ENCODE measurements at regions not wholly inside any gene's neighbourhood (a gene's known extent, or its start where the extent isn't known, plus 50 kb on each side); places are given as distances from the start of the nearest gene placed in this dataset.
A peak's percentile ranks its signal among the peaks of the same experiment; 100 is the strongest.

DNA sequence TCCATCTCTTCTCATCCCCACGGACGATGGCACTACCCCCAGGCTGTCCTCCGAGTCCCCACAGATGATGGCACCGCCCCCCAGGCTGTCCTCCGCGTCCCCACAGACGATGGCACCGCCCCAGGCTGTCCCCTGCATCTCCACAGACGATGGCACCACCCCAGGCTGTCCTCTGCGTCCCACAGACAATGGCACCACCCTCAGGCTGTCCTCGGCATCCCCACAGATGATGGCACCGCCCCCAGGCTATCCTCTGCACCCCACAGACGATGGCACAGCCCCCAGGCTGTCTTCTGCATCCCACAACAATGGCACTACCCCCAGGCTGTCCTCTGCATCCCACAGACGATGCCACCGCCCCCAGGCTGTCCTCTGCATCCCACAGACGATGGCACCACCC is 57.4 kb upstream of the PTCH1 start:
- peak overlapping the region; percentile 25 for H3K4me2 ChIP-seq (ENCODE audit: low read length)
- intact Hi-C loops (cut with micrococcal nuclease) = no loop called here
- DNase-seq (ENCODE audit: low read depth, low spot score) (no peak), ATAC-seq (peak; percentile 79)
- no peaks in the 10 kb centered on the region for H3K9me3 ChIP-seq (ENCODE audit: control insufficient read depth in 1 of 2, insufficient read depth in 1 of 2, low read depth in 1 of 2, low read length in 2 of 2)
- H3K4me1 ChIP-seq (ENCODE audit: control insufficient read depth in 1 of 2, insufficient read depth in 2 of 2, low read length in 2 of 2) = peaks cover 0 to 2% of the 10 kb centered on the region in 2 experiments; a peak in 1 of 4 replicates
- RAD21 ChIA-PET (ENCODE audit: low non-redundant PET in 1 of 2, low total read pairs in 2 of 2, uncharacterized antibody in 2 of 2, unreplicated experiment in 2 of 2) = no interaction called here
- POLR2A ChIA-PET = no interaction called here
- no peaks in the 10 kb centered on the region for H3K9me2 ChIP-seq (ENCODE audit: insufficient read depth)
- no peak overlapping the region for H2AFZ ChIP-seq (ENCODE audit: low read depth, low read length, poor library complexity, severe bottlenecking)
- H3K79me2 ChIP-seq (ENCODE audit: insufficient read depth, low read length) = no peaks in the 10 kb centered on the region
- BruUV-seq (replicated peaks) = no TSS peak
- CTCF ChIA-PET = no interaction called here
- no peak overlapping the region for H3K27ac ChIP-seq (ENCODE audit: low read depth, low read length)
- H3K36me3 ChIP-seq (ENCODE audit: control insufficient read depth in 1 of 2, insufficient read depth in 2 of 2, low read length in 2 of 2) = no peaks in the 10 kb centered on the region
- TF ChIP-seq RAD21 (IDR thresholded peaks at IDR 0.05; ENCODE audit: low read depth) (peak; percentile 54), CEBPB (IDR thresholded peaks at IDR 0.05; ENCODE audit: low read depth) (no peak), TCF7L2 (IDR thresholded peaks at IDR 0.05; ENCODE audit: borderline replicate concordance, extremely low read depth, insufficient read depth, insufficient read length) (no peak), POLR2AphosphoS5 (IDR thresholded peaks at IDR 0.05; ENCODE audit: low read depth, low read length) (no peak)
- TF ChIP-seq, protein P1, sequence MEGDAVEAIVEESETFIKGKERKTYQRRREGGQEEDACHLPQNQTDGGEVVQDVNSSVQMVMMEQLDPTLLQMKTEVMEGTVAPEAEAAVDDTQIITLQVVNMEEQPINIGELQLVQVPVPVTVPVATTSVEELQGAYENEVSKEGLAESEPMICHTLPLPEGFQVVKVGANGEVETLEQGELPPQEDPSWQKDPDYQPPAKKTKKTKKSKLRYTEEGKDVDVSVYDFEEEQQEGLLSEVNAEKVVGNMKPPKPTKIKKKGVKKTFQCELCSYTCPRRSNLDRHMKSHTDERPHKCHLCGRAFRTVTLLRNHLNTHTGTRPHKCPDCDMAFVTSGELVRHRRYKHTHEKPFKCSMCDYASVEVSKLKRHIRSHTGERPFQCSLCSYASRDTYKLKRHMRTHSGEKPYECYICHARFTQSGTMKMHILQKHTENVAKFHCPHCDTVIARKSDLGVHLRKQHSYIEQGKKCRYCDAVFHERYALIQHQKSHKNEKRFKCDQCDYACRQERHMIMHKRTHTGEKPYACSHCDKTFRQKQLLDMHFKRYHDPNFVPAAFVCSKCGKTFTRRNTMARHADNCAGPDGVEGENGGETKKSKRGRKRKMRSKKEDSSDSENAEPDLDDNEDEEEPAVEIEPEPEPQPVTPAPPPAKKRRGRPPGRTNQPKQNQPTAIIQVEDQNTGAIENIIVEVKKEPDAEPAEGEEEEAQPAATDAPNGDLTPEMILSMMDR (IDR thresholded peaks at IDR 0.05 in 2 of 3, conservative IDR thresholded peaks at IDR 0.05 in 1 of 3; ENCODE audit: borderline replicate concordance in 1 of 3, insufficient read depth in 1 of 3, low read depth in 2 of 3, low read length in 2 of 3) = peak; percentile 14 to 40 (median 32); a peak in 4 of 6 replicates
- no peak overlapping the region for H3K4me3 ChIP-seq (replicated peaks in 1 of 2; ENCODE audit: low read depth in 1 of 2, low read length in 2 of 2)
- H4K20me1 ChIP-seq (ENCODE audit: insufficient read depth) = no peaks in the 10 kb centered on the region
- no peak overlapping the region for H3K9ac ChIP-seq (ENCODE audit: low read length)
- H3K27me3 ChIP-seq (ENCODE audit: insufficient read depth, low read length) = no peaks in the 10 kb centered on the region

DNA sequence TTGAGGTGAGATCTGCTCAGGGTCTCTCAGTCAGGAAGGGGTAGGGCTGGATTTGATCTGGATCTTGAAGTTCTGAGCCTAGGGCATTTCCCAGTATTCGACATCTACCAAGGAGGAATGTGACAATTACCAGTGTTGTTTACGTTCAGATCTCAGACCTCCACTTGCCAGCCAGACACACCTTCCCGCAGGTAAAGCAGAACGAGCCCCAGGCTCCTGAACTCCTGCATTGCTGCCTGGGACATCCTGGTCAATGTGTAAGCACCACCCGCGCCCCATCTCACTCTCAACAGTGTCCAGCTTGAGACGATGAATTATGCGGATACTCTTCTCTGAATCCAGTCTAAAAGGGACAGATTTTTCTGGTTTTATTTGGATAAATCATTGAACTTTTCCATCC is 56.7 kb upstream of the PTCH1 start:
- ATAC-seq = no peak
- ChIA-PET CTCF (no interaction called here), POLR2A (no interaction called here), RAD21 (ENCODE audit: low non-redundant PET in 1 of 2, low total read pairs in 2 of 2, uncharacterized antibody in 2 of 2, unreplicated experiment in 2 of 2) (no interaction called here)
- Histone ChIP-seq H3K4me3 (replicated peaks in 1 of 2; ENCODE audit: low read depth in 1 of 2, low read length in 2 of 2) (no peak overlapping the region), H3K9me2 (ENCODE audit: insufficient read depth) (no peaks in the 10 kb centered on the region), H3K27me3 (ENCODE audit: insufficient read depth, low read length) (no peaks in the 10 kb centered on the region), H3K9me3 (ENCODE audit: control insufficient read depth in 1 of 2, insufficient read depth in 1 of 2, low read depth in 1 of 2, low read length in 2 of 2) (no peaks in the 10 kb centered on the region), H3K4me2 (ENCODE audit: low read length) (no peak overlapping the region), H4K20me1 (ENCODE audit: insufficient read depth) (no peaks in the 10 kb centered on the region), H3K36me3 (ENCODE audit: control insufficient read depth in 1 of 2, insufficient read depth in 2 of 2, low read length in 2 of 2) (no peaks in the 10 kb centered on the region), H3K4me1 (ENCODE audit: control insufficient read depth in 1 of 2, insufficient read depth in 2 of 2, low read length in 2 of 2) (peaks cover 0 to 2% of the 10 kb centered on the region in 2 experiments; a peak in 1 of 4 replicates), H3K27ac (ENCODE audit: low read depth, low read length) (no peak overlapping the region), H2AFZ (ENCODE audit: low read depth, low read length, poor library complexity, severe bottlenecking) (no peak overlapping the region), H3K9ac (ENCODE audit: low read length) (no peak overlapping the region), H3K79me2 (ENCODE audit: insufficient read depth, low read length) (no peaks in the 10 kb centered on the region)
- DNase-seq (ENCODE audit: low read depth, low spot score) = no peak
- no TSS peak for BruUV-seq (replicated peaks)
- intact Hi-C loops (cut with micrococcal nuclease) = no loop called here
- TF ChIP-seq EZH2 (IDR thresholded peaks at IDR 0.05) (no peak), POLR2A (IDR thresholded peaks at IDR 0.05; ENCODE audit: borderline replicate concordance, extremely low read depth, insufficient read depth, insufficient read length) (no peak), ZFX (IDR thresholded peaks at IDR 0.05) (no peak), ZNF274 (IDR thresholded peaks at IDR 0.05; ENCODE audit: low read depth, low read length) (no peak), YY1 (IDR thresholded peaks at IDR 0.05; ENCODE audit: extremely low read depth, insufficient replicate concordance, low read depth, low read length) (no peak), JUND (IDR thresholded peaks at IDR 0.05) (no peak), SRF (IDR thresholded peaks at IDR 0.05; ENCODE audit: low read depth) (no peak), TCF7L2 (IDR thresholded peaks at IDR 0.05; ENCODE audit: borderline replicate concordance, extremely low read depth, insufficient read depth, insufficient read length) (no peak), RAD21 (IDR thresholded peaks at IDR 0.05; ENCODE audit: low read depth) (no peak), CBX3 (IDR thresholded peaks at IDR 0.05; ENCODE audit: low read depth) (no peak), SIN3A (IDR thresholded peaks at IDR 0.05; ENCODE audit: low read depth) (no peak)
- TF ChIP-seq, protein P2, sequence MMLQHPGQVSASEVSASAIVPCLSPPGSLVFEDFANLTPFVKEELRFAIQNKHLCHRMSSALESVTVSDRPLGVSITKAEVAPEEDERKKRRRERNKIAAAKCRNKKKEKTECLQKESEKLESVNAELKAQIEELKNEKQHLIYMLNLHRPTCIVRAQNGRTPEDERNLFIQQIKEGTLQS (IDR thresholded peaks at IDR 0.05) = no peak
- TF ChIP-seq, protein P3, sequence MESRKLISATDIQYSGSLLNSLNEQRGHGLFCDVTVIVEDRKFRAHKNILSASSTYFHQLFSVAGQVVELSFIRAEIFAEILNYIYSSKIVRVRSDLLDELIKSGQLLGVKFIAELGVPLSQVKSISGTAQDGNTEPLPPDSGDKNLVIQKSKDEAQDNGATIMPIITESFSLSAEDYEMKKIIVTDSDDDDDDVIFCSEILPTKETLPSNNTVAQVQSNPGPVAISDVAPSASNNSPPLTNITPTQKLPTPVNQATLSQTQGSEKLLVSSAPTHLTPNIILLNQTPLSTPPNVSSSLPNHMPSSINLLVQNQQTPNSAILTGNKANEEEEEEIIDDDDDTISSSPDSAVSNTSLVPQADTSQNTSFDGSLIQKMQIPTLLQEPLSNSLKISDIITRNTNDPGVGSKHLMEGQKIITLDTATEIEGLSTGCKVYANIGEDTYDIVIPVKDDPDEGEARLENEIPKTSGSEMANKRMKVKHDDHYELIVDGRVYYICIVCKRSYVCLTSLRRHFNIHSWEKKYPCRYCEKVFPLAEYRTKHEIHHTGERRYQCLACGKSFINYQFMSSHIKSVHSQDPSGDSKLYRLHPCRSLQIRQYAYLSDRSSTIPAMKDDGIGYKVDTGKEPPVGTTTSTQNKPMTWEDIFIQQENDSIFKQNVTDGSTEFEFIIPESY (IDR thresholded peaks at IDR 0.05; ENCODE audit: extremely low read depth, insufficient replicate concordance, low read length) = no peak
- TF ChIP-seq, protein P4, sequence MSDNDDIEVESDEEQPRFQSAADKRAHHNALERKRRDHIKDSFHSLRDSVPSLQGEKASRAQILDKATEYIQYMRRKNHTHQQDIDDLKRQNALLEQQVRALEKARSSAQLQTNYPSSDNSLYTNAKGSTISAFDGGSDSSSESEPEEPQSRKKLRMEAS (IDR thresholded peaks at IDR 0.05) = no peak
